Neural progenitor cell (in vitro differentiated cells): ENCODE measurements at regions not wholly inside any gene's neighbourhood (a gene's known extent, or its start where the extent isn't known, plus 50 kb on each side); places are given as distances from the start of the nearest gene placed in this dataset.
"Not testable (repeated sequence)": the region's sequence is repeated elsewhere in the genome, so short reads cannot be mapped to it uniquely, and the experiment has no call there.

Experiments used
- EZH2 ChIP-seq: fragments of 200-600 bp; sonication (generic); IDR thresholded peaks from 2 replicates; pipeline ENCODE4 v1.6.1; 2017; ENCODE audit warnings: antibody characterized with exemption, mild to moderate bottlenecking, moderate library complexity
- EZH2phosphoT487 ChIP-seq: fragments of 200-600 bp; sonication (generic); IDR thresholded peaks from 2 replicates; pipeline ENCODE4 v1.6.1; 2017; ENCODE audit warnings: antibody characterized with exemption
- TF ChIP-seq, protein P1 (sequence below): fragments of 200-600 bp; sonication (generic); IDR thresholded peaks from 2 replicates; pipeline ENCODE4 v1.5.1; 2017; ENCODE audit warnings: antibody characterized with exemption, mild to moderate bottlenecking

DNA sequence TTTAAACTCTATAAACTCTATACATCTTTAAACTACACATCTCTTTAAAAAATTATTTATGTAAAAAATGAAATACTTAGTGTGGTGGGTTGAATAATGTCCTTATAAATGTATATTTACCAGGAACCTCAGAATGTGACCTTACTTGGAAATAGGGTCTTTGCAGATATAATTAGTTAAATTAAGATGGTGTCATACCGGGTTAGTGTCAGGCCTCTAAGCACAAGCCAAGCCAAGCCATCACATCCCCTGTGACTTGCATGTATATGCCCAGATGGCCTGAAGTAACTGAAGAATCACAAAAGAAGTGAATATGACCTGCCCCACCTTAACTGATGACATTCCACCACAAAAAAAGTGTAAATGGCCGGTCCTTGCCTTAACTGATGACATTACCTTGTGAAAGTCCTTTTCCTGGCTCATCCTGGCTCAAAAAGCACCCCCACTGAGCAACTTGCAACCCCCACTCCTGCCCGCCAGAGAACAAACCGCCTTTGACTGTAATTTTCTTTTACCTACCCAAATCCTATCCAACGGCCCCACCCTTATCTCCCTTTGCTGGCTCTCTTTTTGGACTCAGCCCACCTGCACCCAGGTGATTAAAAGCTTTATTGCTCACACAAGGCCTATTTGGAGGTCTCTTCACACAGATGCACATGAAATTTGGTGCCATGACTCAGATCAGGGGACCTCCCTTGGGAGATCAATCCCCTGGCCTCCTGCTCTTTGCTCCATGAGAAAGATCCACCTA, 283.5 kb downstream of the AGTPBP1 start:
- TF ChIP-seq, protein P1, sequence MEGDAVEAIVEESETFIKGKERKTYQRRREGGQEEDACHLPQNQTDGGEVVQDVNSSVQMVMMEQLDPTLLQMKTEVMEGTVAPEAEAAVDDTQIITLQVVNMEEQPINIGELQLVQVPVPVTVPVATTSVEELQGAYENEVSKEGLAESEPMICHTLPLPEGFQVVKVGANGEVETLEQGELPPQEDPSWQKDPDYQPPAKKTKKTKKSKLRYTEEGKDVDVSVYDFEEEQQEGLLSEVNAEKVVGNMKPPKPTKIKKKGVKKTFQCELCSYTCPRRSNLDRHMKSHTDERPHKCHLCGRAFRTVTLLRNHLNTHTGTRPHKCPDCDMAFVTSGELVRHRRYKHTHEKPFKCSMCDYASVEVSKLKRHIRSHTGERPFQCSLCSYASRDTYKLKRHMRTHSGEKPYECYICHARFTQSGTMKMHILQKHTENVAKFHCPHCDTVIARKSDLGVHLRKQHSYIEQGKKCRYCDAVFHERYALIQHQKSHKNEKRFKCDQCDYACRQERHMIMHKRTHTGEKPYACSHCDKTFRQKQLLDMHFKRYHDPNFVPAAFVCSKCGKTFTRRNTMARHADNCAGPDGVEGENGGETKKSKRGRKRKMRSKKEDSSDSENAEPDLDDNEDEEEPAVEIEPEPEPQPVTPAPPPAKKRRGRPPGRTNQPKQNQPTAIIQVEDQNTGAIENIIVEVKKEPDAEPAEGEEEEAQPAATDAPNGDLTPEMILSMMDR, result not testable (repeated sequence)
- not testable (repeated sequence) for TF ChIP-seq EZH2phosphoT487, EZH2
